ENCODE measurements at regions not wholly inside any gene's neighbourhood (a gene's known extent, or its start where the extent isn't known, plus 50 kb on each side); places are given as distances from the start of the nearest gene placed in this dataset.
"Not testable (repeated sequence)": the region's sequence is repeated elsewhere in the genome, so short reads cannot be mapped to it uniquely, and the experiment has no call there.

- Histone ChIP-seq H3K4me3 (ENCODE audit: low read depth, low read length) (no peak overlapping the region), H3K9me3 (ENCODE audit: control insufficient read depth, insufficient read depth, low read length) (no peaks in the 10 kb centered on the region), H3K4me1 (ENCODE audit: control insufficient read depth, insufficient read depth, low read length) (no peaks in the 10 kb centered on the region), H3K27me3 (ENCODE audit: control insufficient read depth, insufficient read depth, low read length) (no peaks in the 10 kb centered on the region), H3K9ac (ENCODE audit: low read depth, low read length) (no peak overlapping the region), H3K36me3 (ENCODE audit: control insufficient read depth, insufficient read depth, low read length) (no peaks in the 10 kb centered on the region)
Measured at GRCh38 chr12:84047881-84048280, 864.7 kb downstream of the SLC6A15 start.

GRCh38 chr12:84046859-84047258, 865.7 kb downstream of the SLC6A15 start:
- H3K27me3 ChIP-seq (ENCODE audit: control insufficient read depth, insufficient read depth, low read length) = no peaks in the 10 kb centered on the region
- H3K4me3 ChIP-seq (ENCODE audit: low read depth, low read length) = no peak overlapping the region
- no peaks in the 10 kb centered on the region for H3K9me3 ChIP-seq (ENCODE audit: control insufficient read depth, insufficient read depth, low read length)
- H3K4me1 ChIP-seq (ENCODE audit: control insufficient read depth, insufficient read depth, low read length) = no peaks in the 10 kb centered on the region
- H3K36me3 ChIP-seq (ENCODE audit: control insufficient read depth, insufficient read depth, low read length) = no peaks in the 10 kb centered on the region
- H3K9ac ChIP-seq (ENCODE audit: low read depth, low read length) = no peak overlapping the region

- Histone ChIP-seq H3K9me3 (ENCODE audit: control insufficient read depth, insufficient read depth, low read length) (no peaks in the 10 kb centered on the region), H3K27me3 (ENCODE audit: control insufficient read depth, insufficient read depth, low read length) (no peaks in the 10 kb centered on the region), H3K4me1 (ENCODE audit: control insufficient read depth, insufficient read depth, low read length) (no peaks in the 10 kb centered on the region), H3K9ac (ENCODE audit: low read depth, low read length) (no peak overlapping the region), H3K4me3 (ENCODE audit: low read depth, low read length) (no peak overlapping the region), H3K36me3 (ENCODE audit: control insufficient read depth, insufficient read depth, low read length) (no peaks in the 10 kb centered on the region)
Measured at GRCh38 chr12:84043355-84043754, 869.2 kb downstream of the SLC6A15 start.

- H3K36me3 ChIP-seq (ENCODE audit: control insufficient read depth, insufficient read depth, low read length) = no peaks in the 10 kb centered on the region
- peaks cover 2% of the 10 kb centered on the region for H3K9me3 ChIP-seq (ENCODE audit: control insufficient read depth, insufficient read depth, low read length)
- H3K4me1 ChIP-seq (ENCODE audit: control insufficient read depth, insufficient read depth, low read length) = no peaks in the 10 kb centered on the region
- no peak overlapping the region for H3K4me3 ChIP-seq (ENCODE audit: low read depth, low read length)
- no peaks in the 10 kb centered on the region for H3K27me3 ChIP-seq (ENCODE audit: control insufficient read depth, insufficient read depth, low read length)
- H3K9ac ChIP-seq (ENCODE audit: low read depth, low read length) = no peak overlapping the region
Measured at GRCh38 chr12:84038242-84038641, 874.4 kb downstream of the SLC6A15 start.

- no peaks in the 10 kb centered on the region for H3K27me3 ChIP-seq (ENCODE audit: control insufficient read depth, insufficient read depth, low read length)
- H3K9me3 ChIP-seq (ENCODE audit: control insufficient read depth, insufficient read depth, low read length) = peaks cover 10% of the 10 kb centered on the region
- H3K36me3 ChIP-seq (ENCODE audit: control insufficient read depth, insufficient read depth, low read length) = no peaks in the 10 kb centered on the region
- no peaks in the 10 kb centered on the region for H3K4me1 ChIP-seq (ENCODE audit: control insufficient read depth, insufficient read depth, low read length)
- no peak overlapping the region for H3K9ac ChIP-seq (ENCODE audit: low read depth, low read length)
- no peak overlapping the region for H3K4me3 ChIP-seq (ENCODE audit: low read depth, low read length)
Measured at GRCh38 chr12:84036912-84037311, 875.7 kb downstream of the SLC6A15 start.

- no peaks in the 10 kb centered on the region for H3K36me3 ChIP-seq (ENCODE audit: control insufficient read depth, insufficient read depth, low read length)
- no peaks in the 10 kb centered on the region for H3K27me3 ChIP-seq (ENCODE audit: control insufficient read depth, insufficient read depth, low read length)
- no peak overlapping the region for H3K4me3 ChIP-seq (ENCODE audit: low read depth, low read length)
- H3K9ac ChIP-seq (ENCODE audit: low read depth, low read length) = no peak overlapping the region
- H3K4me1 ChIP-seq (ENCODE audit: control insufficient read depth, insufficient read depth, low read length) = no peaks in the 10 kb centered on the region
- peaks cover 10% of the 10 kb centered on the region for H3K9me3 ChIP-seq (ENCODE audit: control insufficient read depth, insufficient read depth, low read length)
Measured at GRCh38 chr12:84035766-84036165, 876.8 kb downstream of the SLC6A15 start.

GRCh38 chr12:84034871-84035270, 877.7 kb downstream of the SLC6A15 start:
- no peak overlapping the region for H3K9ac ChIP-seq (ENCODE audit: low read depth, low read length)
- H3K4me3 ChIP-seq (ENCODE audit: low read depth, low read length) = no peak overlapping the region

GRCh38 chr12:84033162-84033561, 879.4 kb downstream of the SLC6A15 start:
- Histone ChIP-seq H3K4me1 (ENCODE audit: control insufficient read depth, insufficient read depth, low read length) (no peaks in the 10 kb centered on the region), H3K4me3 (ENCODE audit: low read depth, low read length) (no peak overlapping the region), H3K9ac (ENCODE audit: low read depth, low read length) (no peak overlapping the region), H3K9me3 (ENCODE audit: control insufficient read depth, insufficient read depth, low read length) (peaks cover 10% of the 10 kb centered on the region), H3K27me3 (ENCODE audit: control insufficient read depth, insufficient read depth, low read length) (no peaks in the 10 kb centered on the region), H3K36me3 (ENCODE audit: control insufficient read depth, insufficient read depth, low read length) (no peaks in the 10 kb centered on the region)

More at GRCh38 chr12:84034871-84035270, 877.7 kb downstream of the SLC6A15 start:
- H3K27me3 ChIP-seq (ENCODE audit: control insufficient read depth, insufficient read depth, low read length) = no peaks in the 10 kb centered on the region
- H3K9me3 ChIP-seq (ENCODE audit: control insufficient read depth, insufficient read depth, low read length) = peaks cover 10% of the 10 kb centered on the region
- no peaks in the 10 kb centered on the region for H3K4me1 ChIP-seq (ENCODE audit: control insufficient read depth, insufficient read depth, low read length)
- no peaks in the 10 kb centered on the region for H3K36me3 ChIP-seq (ENCODE audit: control insufficient read depth, insufficient read depth, low read length)

GRCh38 chr12:84018556-84019179, 893.9 kb downstream of the SLC6A15 start:
- H3K36me3 ChIP-seq (ENCODE audit: control insufficient read depth, insufficient read depth, low read length); H3K4me1 ChIP-seq (ENCODE audit: control insufficient read depth, insufficient read depth, low read length); H3K4me3 ChIP-seq (ENCODE audit: low read depth, low read length); H3K27me3 ChIP-seq (ENCODE audit: control insufficient read depth, insufficient read depth, low read length); H3K9me3 ChIP-seq (ENCODE audit: control insufficient read depth, insufficient read depth, low read length); H3K9ac ChIP-seq (ENCODE audit: low read depth, low read length): not testable (repeated sequence)

GRCh38 chr12:84016956-84017355, 895.6 kb downstream of the SLC6A15 start:
- Histone ChIP-seq H3K9me3 (ENCODE audit: control insufficient read depth, insufficient read depth, low read length) (no peaks in the 10 kb centered on the region), H3K9ac (ENCODE audit: low read depth, low read length) (no peak overlapping the region), H3K27me3 (ENCODE audit: control insufficient read depth, insufficient read depth, low read length) (no peaks in the 10 kb centered on the region), H3K4me1 (ENCODE audit: control insufficient read depth, insufficient read depth, low read length) (no peaks in the 10 kb centered on the region), H3K4me3 (ENCODE audit: low read depth, low read length) (no peak overlapping the region), H3K36me3 (ENCODE audit: control insufficient read depth, insufficient read depth, low read length) (no peaks in the 10 kb centered on the region)

GRCh38 chr12:83997423-83997822, 915.2 kb downstream of the SLC6A15 start:
- Histone ChIP-seq H3K36me3 (ENCODE audit: control insufficient read depth, insufficient read depth, low read length) (no peaks in the 10 kb centered on the region), H3K9me3 (ENCODE audit: control insufficient read depth, insufficient read depth, low read length) (no peaks in the 10 kb centered on the region), H3K27me3 (ENCODE audit: control insufficient read depth, insufficient read depth, low read length) (no peaks in the 10 kb centered on the region), H3K4me1 (ENCODE audit: control insufficient read depth, insufficient read depth, low read length) (no peaks in the 10 kb centered on the region), H3K4me3 (ENCODE audit: low read depth, low read length) (no peak overlapping the region), H3K9ac (ENCODE audit: low read depth, low read length) (no peak overlapping the region)

- no peak overlapping the region for H3K4me3 ChIP-seq (ENCODE audit: low read depth, low read length)
- H3K4me1 ChIP-seq (ENCODE audit: control insufficient read depth, insufficient read depth, low read length) = no peaks in the 10 kb centered on the region
- no peaks in the 10 kb centered on the region for H3K27me3 ChIP-seq (ENCODE audit: control insufficient read depth, insufficient read depth, low read length)
- H3K9ac ChIP-seq (ENCODE audit: low read depth, low read length) = no peak overlapping the region
- no peaks in the 10 kb centered on the region for H3K36me3 ChIP-seq (ENCODE audit: control insufficient read depth, insufficient read depth, low read length)
- H3K9me3 ChIP-seq (ENCODE audit: control insufficient read depth, insufficient read depth, low read length) = no peaks in the 10 kb centered on the region
Measured at GRCh38 chr12:83996671-83997070, 915.9 kb downstream of the SLC6A15 start.

Data from iPS-15b (cell line).